ENCODE measurements at regions not wholly inside any gene's neighbourhood (a gene's known extent, or its start where the extent isn't known, plus 50 kb on each side); places are given as distances from the start of the nearest gene placed in this dataset.
"Not testable (repeated sequence)": the region's sequence is repeated elsewhere in the genome, so short reads cannot be mapped to it uniquely, and the experiment has no call there.

- no peak for TF ChIP-seq CTCF (IDR thresholded peaks at IDR 0.05; ENCODE audit: insufficient read depth, low read depth, low read length)
- DNase-seq (ENCODE audit: low read depth), result no peak
- Histone ChIP-seq H3K4me3 (ENCODE audit: low read depth, low read length) (no peak overlapping the region), H3K27me3 (ENCODE audit: control insufficient read depth, insufficient read depth, low read length) (no peaks in the 10 kb centered on the region), H3K36me3 (ENCODE audit: control insufficient read depth, insufficient read depth, low read length) (no peaks in the 10 kb centered on the region)
- CTCF ChIA-PET, result interaction anchor here (0.5 to 0.9 kb wide), 3 partner anchors 18 to 545 kb away, joined by 3 read pairs; no protein-coding TSS in a partner anchor
- POLR2A ChIA-PET, result no interaction called here
Measured at GRCh38 chr1:221601166-221601565, 140.7 kb downstream of the DUSP10 start.

DNA sequence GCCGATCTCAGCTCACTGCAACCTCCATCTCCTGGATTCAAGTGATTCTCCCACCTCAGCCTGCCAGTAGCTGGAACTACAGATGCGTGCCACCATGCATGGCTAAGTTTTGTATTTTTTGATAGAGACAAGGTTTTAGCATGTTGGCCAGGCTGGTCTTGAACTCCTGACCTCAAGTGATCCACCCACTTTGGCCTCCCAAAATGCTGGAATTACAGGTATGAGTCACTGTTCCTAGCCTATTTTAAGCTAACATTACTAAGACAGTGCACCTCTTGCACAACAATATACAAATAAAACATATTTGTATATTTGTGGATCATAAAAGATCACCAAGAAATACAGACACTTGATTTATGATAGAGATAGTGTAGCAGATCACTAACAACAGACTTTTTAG is 139.1 kb downstream of the DUSP10 start:
- Histone ChIP-seq H3K27me3 (ENCODE audit: control insufficient read depth, insufficient read depth, low read length) (no peaks in the 10 kb centered on the region), H3K36me3 (ENCODE audit: control insufficient read depth, insufficient read depth, low read length) (no peaks in the 10 kb centered on the region), H3K4me3 (ENCODE audit: low read depth, low read length) (no peak overlapping the region)
- ChIA-PET POLR2A (interaction anchor here (0.6 kb wide), 1 partner anchor 551 kb away, joined by 3 read pairs; no protein-coding TSS in a partner anchor), CTCF (no interaction called here)
- no peak for DNase-seq (ENCODE audit: low read depth)
- TF ChIP-seq CTCF (IDR thresholded peaks at IDR 0.05; ENCODE audit: insufficient read depth, low read depth, low read length), result no peak

DNA sequence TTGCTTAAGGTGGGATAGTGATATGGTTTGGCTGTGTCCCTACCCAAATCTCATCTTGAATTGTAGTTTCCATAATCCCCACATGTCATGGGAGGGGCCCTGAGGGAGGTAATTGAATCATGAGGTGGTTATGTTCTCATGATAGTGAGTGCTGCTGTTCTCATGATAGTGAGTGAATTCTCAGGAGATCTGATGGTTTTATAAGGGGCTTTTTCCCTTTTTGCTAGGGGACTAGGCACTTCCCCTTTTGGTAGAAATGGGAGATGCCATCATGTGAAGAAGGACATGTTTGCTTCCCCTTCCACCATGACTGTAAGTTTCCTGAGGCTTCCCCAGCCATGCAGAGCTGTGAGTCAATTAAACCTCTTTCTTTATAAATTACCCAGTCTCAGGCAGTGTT is 137.5 kb downstream of the DUSP10 start:
- CTCF ChIA-PET, result interaction anchor here (2.0 kb wide), 1 partner anchor 11 kb away, joined by 4 read pairs; no protein-coding TSS in a partner anchor
- H3K27me3 ChIP-seq (ENCODE audit: control insufficient read depth, insufficient read depth, low read length); DNase-seq (ENCODE audit: low read depth); H3K36me3 ChIP-seq (ENCODE audit: control insufficient read depth, insufficient read depth, low read length); POLR2A ChIA-PET; H3K4me3 ChIP-seq (ENCODE audit: low read depth, low read length): not testable (repeated sequence)

- Histone ChIP-seq H3K36me3 (ENCODE audit: control insufficient read depth, insufficient read depth, low read length) (no peaks in the 10 kb centered on the region), H3K4me3 (ENCODE audit: low read depth, low read length) (no peak overlapping the region), H3K27me3 (ENCODE audit: control insufficient read depth, insufficient read depth, low read length) (no peaks in the 10 kb centered on the region)
- no peak for DNase-seq (ENCODE audit: low read depth)
- no peak for TF ChIP-seq CTCF (IDR thresholded peaks at IDR 0.05; ENCODE audit: insufficient read depth, low read depth, low read length)
- POLR2A ChIA-PET, result no interaction called here
- CTCF ChIA-PET, result interaction anchor here (2.0 kb wide), 1 partner anchor 11 kb away, joined by 4 read pairs; no protein-coding TSS in a partner anchor
Measured at GRCh38 chr1:221604948-221605347, 136.9 kb downstream of the DUSP10 start.

DNA sequence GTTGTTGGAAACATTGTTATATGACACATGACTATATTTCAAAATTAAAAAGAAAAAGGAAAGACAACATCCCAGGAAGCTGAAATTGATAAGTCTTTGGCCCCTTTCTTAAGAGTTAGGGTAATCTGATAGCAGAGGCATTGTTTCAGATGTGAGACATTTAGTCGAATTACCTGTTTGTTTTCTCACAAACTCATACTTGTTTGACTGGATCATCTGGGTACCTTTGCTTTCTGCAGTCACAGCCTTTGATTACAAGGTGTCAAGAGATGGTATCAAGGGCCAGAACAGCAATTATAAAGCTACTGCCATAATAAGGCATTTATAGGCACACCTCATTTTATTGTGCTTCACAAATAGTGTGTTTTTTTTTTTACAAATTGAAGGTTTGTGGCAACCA is 136.3 kb downstream of the DUSP10 start:
- no peaks in the 10 kb centered on the region for H3K27me3 ChIP-seq (ENCODE audit: control insufficient read depth, insufficient read depth, low read length)
- CTCF ChIA-PET, result interaction anchor here (2.0 kb wide), 1 partner anchor 12 kb away, joined by 4 read pairs; no protein-coding TSS in a partner anchor
- H3K36me3 ChIP-seq (ENCODE audit: control insufficient read depth, insufficient read depth, low read length), result no peaks in the 10 kb centered on the region
- POLR2A ChIA-PET, result no interaction called here
- TF ChIP-seq CTCF (IDR thresholded peaks at IDR 0.05; ENCODE audit: insufficient read depth, low read depth, low read length), result no peak
- no peak overlapping the region for H3K4me3 ChIP-seq (ENCODE audit: low read depth, low read length)
- no peak for DNase-seq (ENCODE audit: low read depth)

DNA sequence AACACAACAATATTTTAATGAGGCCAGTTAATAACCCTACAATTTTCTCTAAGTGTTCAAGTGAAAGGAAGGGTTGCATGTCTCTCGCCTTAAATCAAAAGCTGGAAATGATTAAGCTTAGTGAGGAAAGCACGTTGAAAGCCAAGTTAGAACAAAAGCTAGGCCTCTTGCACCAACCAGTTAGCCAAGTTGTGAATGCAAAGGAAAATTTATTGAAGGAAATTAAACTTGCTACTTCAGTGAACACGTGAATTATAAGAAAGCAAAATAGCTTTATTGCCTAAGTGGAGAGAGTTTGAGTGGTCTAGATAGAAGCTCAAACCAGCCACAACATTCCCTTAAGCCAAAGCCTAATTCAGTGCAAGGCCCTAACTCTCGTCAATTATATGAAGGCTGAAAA is 135.6 kb downstream of the DUSP10 start:
- no peaks in the 10 kb centered on the region for H3K36me3 ChIP-seq (ENCODE audit: control insufficient read depth, insufficient read depth, low read length)
- CTCF ChIA-PET, result interaction anchor here (2.0 kb wide), 1 partner anchor 13 kb away, joined by 4 read pairs; no protein-coding TSS in a partner anchor
- no peak for DNase-seq (ENCODE audit: low read depth)
- no peak for TF ChIP-seq CTCF (IDR thresholded peaks at IDR 0.05; ENCODE audit: insufficient read depth, low read depth, low read length)
- POLR2A ChIA-PET, result no interaction called here
- no peak overlapping the region for H3K4me3 ChIP-seq (ENCODE audit: low read depth, low read length)
- H3K27me3 ChIP-seq (ENCODE audit: control insufficient read depth, insufficient read depth, low read length), result no peaks in the 10 kb centered on the region

Measured in BJ (cell line).